IMR-90 (cell line): ENCODE measurements at regions not wholly inside any gene's neighbourhood (a gene's known extent, or its start where the extent isn't known, plus 50 kb on each side); places are given as distances from the start of the nearest gene placed in this dataset.

Experiments
- ATAC-seq: fragments of 200-7000 bp; cut with Tn5 transposase; 2 replicates; pipeline ENCODE4 v1.9.1; 2020; ENCODE audit warnings: low read depth, mild to moderate bottlenecking, moderate library complexity
- BruUV-seq: library from RNA; stranded (reverse); fragments of 400-500 nt; replicated peaks from 2 replicates; lab custom pipeline; 2021; lab: Mats Ljungman, UMichigan
- CTCF ChIA-PET: fragments of 300-600 bp; formaldehyde crosslinking; extraction: SDS; loops from one replicate; lab custom pipeline; 2021; ENCODE audit warnings: antibody characterized with exemption; lab: Yijun Ruan, JAX
- POLR2A ChIA-PET: fragments of 300-600 bp; sonication (Branson Sonifier 250); formaldehyde crosslinking; loops from one replicate; lab custom pipeline; 2022; ENCODE audit warnings: antibody characterized with exemption; ENCODE audit not compliant: unreplicated experiment; lab: Charles Lee
- DNase-seq: peaks from one replicate; pipeline ENCODE4 v3.0.0; 2013
- H2AFZ ChIP-seq: replicated peaks from 2 replicates; pipeline ENCODE3; 2013; ENCODE audit warnings: low read length, mild to moderate bottlenecking; ENCODE audit not compliant: poor library complexity
- H2AK5ac ChIP-seq: 2 replicates; pipeline ENCODE4 v1.6.1; 2013; ENCODE audit warnings: low read depth, low read length, inconsistent platforms
- H2AK9ac ChIP-seq: replicated peaks from 2 replicates; pipeline ENCODE3; 2013; ENCODE audit warnings: mild to moderate bottlenecking, low read depth, low read length, moderate library complexity; ENCODE audit not compliant: poor library complexity
- H2BK120ac ChIP-seq: 2 replicates; pipeline ENCODE4 v1.6.1; 2013; ENCODE audit warnings: low read depth, low read length, inconsistent platforms
- H2BK15ac ChIP-seq: 3 replicates; pipeline ENCODE4 v1.6.1; 2013; ENCODE audit warnings: low read depth, low read length, inconsistent platforms
- H2BK20ac ChIP-seq: 2 replicates; pipeline ENCODE4 v1.6.1; 2013; ENCODE audit warnings: low read depth, mild to moderate bottlenecking, inconsistent platforms, low read length, moderate library complexity
- H2BK5ac ChIP-seq: 2 replicates; pipeline ENCODE4 v1.6.1; 2013; ENCODE audit warnings: mild to moderate bottlenecking, low read depth, low read length, inconsistent platforms; ENCODE audit not compliant: poor library complexity, severe bottlenecking
- H3K14ac ChIP-seq: replicated peaks from 2 replicates; pipeline ENCODE4 v1.6.1; 2013; ENCODE audit warnings: low read depth, low read length, inconsistent platforms
- H3K18ac ChIP-seq: 2 replicates; pipeline ENCODE4 v1.6.1; 2013; ENCODE audit warnings: low read depth, low read length, control low read depth
- H3K23ac ChIP-seq: 2 replicates; pipeline ENCODE4 v1.6.1; 2013; ENCODE audit warnings: low read depth, low read length, inconsistent platforms
- H3K27ac ChIP-seq: 2 replicates; pipeline ENCODE4 v1.5.1; 2013; ENCODE audit warnings: mild to moderate bottlenecking, control low read depth, low read length; ENCODE audit not compliant: insufficient read depth
- H3K27me3 ChIP-seq: 2 replicates; pipeline ENCODE4 v1.6.1; 2013; ENCODE audit warnings: low read length; ENCODE audit not compliant: control insufficient read depth, insufficient read depth
- H3K36me3 ChIP-seq: 2 replicates; pipeline ENCODE4 v1.6.1; 2013; ENCODE audit warnings: low read length, mixed read lengths; ENCODE audit not compliant: control insufficient read depth, insufficient read depth
- H3K4ac ChIP-seq: 2 replicates; pipeline ENCODE4 v1.6.1; 2013; ENCODE audit warnings: low read depth, low read length, inconsistent platforms
- H3K4me1 ChIP-seq: 2 replicates; pipeline ENCODE4 v1.6.1; 2013; ENCODE audit warnings: low read length, mixed read lengths; ENCODE audit not compliant: control insufficient read depth, insufficient read depth
- H3K4me2 ChIP-seq: 2 replicates; pipeline ENCODE4 v1.6.1; 2013; ENCODE audit warnings: low read depth, mild to moderate bottlenecking, control low read depth, low read length, moderate library complexity
- H3K4me3 ChIP-seq: 2 replicates; pipeline ENCODE4 v1.5.1; 2013; ENCODE audit warnings: low read depth, mild to moderate bottlenecking, control low read depth, low read length, moderate library complexity; ENCODE audit not compliant: insufficient read depth
- H3K56ac ChIP-seq: 2 replicates; pipeline ENCODE4 v1.6.1; 2013; ENCODE audit warnings: low read length, inconsistent platforms; ENCODE audit not compliant: insufficient read depth; ENCODE audit errors: extremely low read depth
- H3K79me1 ChIP-seq, 2 experiments: 2 replicates each; pipeline ENCODE4 v1.6.1; 2013; ENCODE audit warnings: low read length in 2 of 2, inconsistent platforms in 1 of 2, low read depth in 1 of 2
- H3K9ac ChIP-seq: 2 replicates; pipeline ENCODE4 v1.6.1; 2013; ENCODE audit warnings: low read depth, low read length, control low read depth
- H3K9me1 ChIP-seq: 2 replicates; pipeline ENCODE4 v1.6.1; 2013; ENCODE audit warnings: low read length, inconsistent platforms; ENCODE audit not compliant: insufficient read depth
- H3K9me3 ChIP-seq: 2 replicates; pipeline ENCODE4 v1.6.1; 2013; ENCODE audit warnings: low read length; ENCODE audit not compliant: control insufficient read depth, insufficient read depth
- H4K20me1 ChIP-seq: 2 replicates; pipeline ENCODE4 v1.6.1; 2013; ENCODE audit warnings: low read length, inconsistent platforms; ENCODE audit not compliant: insufficient read depth
- H4K5ac ChIP-seq: 2 replicates; pipeline ENCODE4 v1.6.1; 2013; ENCODE audit warnings: mild to moderate bottlenecking, low read depth, low read length, control low read depth
- H4K8ac ChIP-seq, 2 experiments: 2 replicates each; pipeline ENCODE4 v1.6.1; 2013; ENCODE audit warnings: low read depth in 2 of 2, low read length in 2 of 2, control low read depth in 1 of 2, inconsistent platforms in 1 of 2
- H4K91ac ChIP-seq: 2 replicates; pipeline ENCODE4 v1.6.1; 2013; ENCODE audit warnings: low read depth, low read length, inconsistent platforms; ENCODE audit not compliant: insufficient read depth
- BHLHE40 ChIP-seq: fragments of 150-350 bp; IDR thresholded peaks from 2 replicates; pipeline ENCODE4 v1.6.1; 2016; ENCODE audit warnings: mild to moderate bottlenecking, low read depth, low read length
- CEBPB ChIP-seq: IDR thresholded peaks from 2 replicates; pipeline ENCODE4 v1.6.1; 2012; ENCODE audit warnings: low read depth, low read length, improper control_type of control experiment
- CHD1 ChIP-seq: IDR thresholded peaks from 2 replicates; pipeline ENCODE4 v1.6.1; 2012; ENCODE audit warnings: low read depth, low read length, improper control_type of control experiment
- FOS ChIP-seq: fragments of 150-350 bp; IDR thresholded peaks from 2 replicates; pipeline ENCODE4 v1.6.1; 2016; ENCODE audit warnings: low read depth, low read length
- MAFK ChIP-seq: IDR thresholded peaks from 2 replicates; pipeline ENCODE4 v1.6.1; 2012; ENCODE audit warnings: low read depth, low read length, improper control_type of control experiment
- MAZ ChIP-seq: IDR thresholded peaks from 2 replicates; pipeline ENCODE4 v1.6.1; 2012; ENCODE audit warnings: low read depth, mild to moderate bottlenecking, low read length, improper control_type of control experiment, moderate library complexity, borderline replicate concordance
- MXI1 ChIP-seq: IDR thresholded peaks from 2 replicates; pipeline ENCODE4 v1.6.1; 2012; ENCODE audit warnings: low read depth, mild to moderate bottlenecking, low read length, moderate library complexity, borderline replicate concordance
- NFE2L2 ChIP-seq: fragments of 150-350 bp; IDR thresholded peaks from 2 replicates; pipeline ENCODE4 v1.6.1; 2016; ENCODE audit warnings: low read depth, mild to moderate bottlenecking, low read length
- RAD21 ChIP-seq: IDR thresholded peaks from 2 replicates; pipeline ENCODE4 v1.6.1; 2012; ENCODE audit warnings: low read length, improper control_type of control experiment
- RCOR1 ChIP-seq: IDR thresholded peaks from 2 replicates; pipeline ENCODE4 v1.6.1; 2012; ENCODE audit warnings: mild to moderate bottlenecking, low read length, improper control_type of control experiment; ENCODE audit not compliant: insufficient replicate concordance
- RFX5 ChIP-seq: IDR thresholded peaks from 2 replicates; pipeline ENCODE4 v1.8.0; 2012; ENCODE audit warnings: low read depth, mild to moderate bottlenecking, low read length, moderate library complexity
- SMC3 ChIP-seq: fragments of 150-350 bp; IDR thresholded peaks from 2 replicates; pipeline ENCODE4 v1.6.1; 2016; ENCODE audit warnings: low read depth, mild to moderate bottlenecking, antibody characterized with exemption, low read length, moderate library complexity
- dilution Hi-C: fragments of 300-500 bp; cut with HindIII; formaldehyde crosslinking; loops from one replicate; pipeline ENCODE4 v1.14.3; 2018; ENCODE audit warnings: low sequenced_read_pairs; ENCODE audit not compliant: unreplicated experiment
- in situ Hi-C: fragments of 300-500 bp; cut with MboI; formaldehyde crosslinking; loops from 3 replicates; pipeline ENCODE4 v1.14.3; 2019; ENCODE audit warnings: low sequenced_read_pairs, inconsistent platforms, mixed read lengths
- intact Hi-C: fragments of 100-400 bp; cut with micrococcal nuclease; formaldehyde crosslinking; loops from 2 replicates; pipeline ENCODE4 v1.10.0; 2022
- TF ChIP-seq, protein P1 (sequence below): fragments of 150-350 bp; IDR thresholded peaks from 2 replicates; pipeline ENCODE4 v1.6.1; 2016; ENCODE audit warnings: low read depth, mild to moderate bottlenecking, low read length, moderate library complexity, borderline replicate concordance
- TF ChIP-seq, protein P2 (sequence below): fragments of 150-350 bp; IDR thresholded peaks from 2 replicates; pipeline ENCODE4 v1.6.1; 2017; ENCODE audit warnings: mild to moderate bottlenecking, antibody characterized with exemption, low read length, low read depth
- TF ChIP-seq, protein P3 (sequence below): conservative IDR thresholded peaks from 2 replicates; pipeline ENCODE4 v1.5.1; 2012; ENCODE audit warnings: mild to moderate bottlenecking, low read depth, low read length, improper control_type of control experiment

DNA sequence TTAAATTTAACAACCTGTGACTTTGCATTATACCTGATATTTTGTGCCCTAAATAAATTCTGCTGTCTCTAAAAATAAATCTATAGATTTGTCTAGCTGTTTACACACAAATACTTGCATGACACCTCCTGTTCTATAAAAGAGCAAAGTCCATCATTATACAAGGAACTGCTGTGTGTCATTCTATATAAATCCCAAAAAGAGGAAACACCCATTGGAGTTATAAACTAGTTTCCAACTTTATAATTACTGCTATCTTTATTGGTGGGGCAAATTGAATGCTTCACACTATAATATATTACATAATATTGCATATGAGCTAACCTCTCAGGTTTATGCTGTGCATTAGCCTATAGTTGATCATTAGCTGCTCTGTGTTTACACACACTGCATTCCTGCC is 504.4 kb downstream of the SATB2 start:
- Histone ChIP-seq H2BK20ac (no peak overlapping the region), H3K79me1 (no peaks in the 10 kb centered on the region), H3K27ac (no peak overlapping the region), H2BK15ac (no peak overlapping the region), H3K23ac (no peak overlapping the region), H2AK9ac (no peak overlapping the region), H2BK120ac (no peak overlapping the region), H3K9ac (no peak overlapping the region), H3K9me1 (no peaks in the 10 kb centered on the region), H3K14ac (no peak overlapping the region), H3K4me3 (no peak overlapping the region), H2AK5ac (no peak overlapping the region), H2AFZ (no peak overlapping the region), H4K8ac (no peak overlapping the region), H3K4me2 (no peak overlapping the region), H3K4me1 (no peaks in the 10 kb centered on the region), H4K20me1 (no peaks in the 10 kb centered on the region), H3K9me3 (no peaks in the 10 kb centered on the region), H3K18ac (no peak overlapping the region), H4K91ac (no peak overlapping the region), H2BK5ac (no peak overlapping the region), H3K27me3 (no peaks in the 10 kb centered on the region), H3K36me3 (no peaks in the 10 kb centered on the region), H3K4ac (no peak overlapping the region), H4K5ac (no peak overlapping the region), H3K56ac (no peak overlapping the region)
- ChIA-PET POLR2A (no interaction called here), CTCF (no interaction called here)
- dilution Hi-C loops (no loop called here), intact Hi-C loops (no loop called here), in situ Hi-C loops (no loop called here)
- no TSS peak for BruUV-seq
- TF ChIP-seq CHD1 = no peak
- TF ChIP-seq RCOR1 = no peak
- TF ChIP-seq CEBPB = no peak
- no peak for TF ChIP-seq MAZ
- TF ChIP-seq RFX5 = no peak
- TF ChIP-seq NFE2L2 = no peak
- no peak for TF ChIP-seq MXI1
- TF ChIP-seq RAD21 = no peak
- TF ChIP-seq BHLHE40 = no peak
- TF ChIP-seq, protein P1, sequence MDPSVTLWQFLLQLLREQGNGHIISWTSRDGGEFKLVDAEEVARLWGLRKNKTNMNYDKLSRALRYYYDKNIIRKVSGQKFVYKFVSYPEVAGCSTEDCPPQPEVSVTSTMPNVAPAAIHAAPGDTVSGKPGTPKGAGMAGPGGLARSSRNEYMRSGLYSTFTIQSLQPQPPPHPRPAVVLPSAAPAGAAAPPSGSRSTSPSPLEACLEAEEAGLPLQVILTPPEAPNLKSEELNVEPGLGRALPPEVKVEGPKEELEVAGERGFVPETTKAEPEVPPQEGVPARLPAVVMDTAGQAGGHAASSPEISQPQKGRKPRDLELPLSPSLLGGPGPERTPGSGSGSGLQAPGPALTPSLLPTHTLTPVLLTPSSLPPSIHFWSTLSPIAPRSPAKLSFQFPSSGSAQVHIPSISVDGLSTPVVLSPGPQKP = no peak
- no peak for TF ChIP-seq FOS
- TF ChIP-seq MAFK = no peak
- TF ChIP-seq, protein P2, sequence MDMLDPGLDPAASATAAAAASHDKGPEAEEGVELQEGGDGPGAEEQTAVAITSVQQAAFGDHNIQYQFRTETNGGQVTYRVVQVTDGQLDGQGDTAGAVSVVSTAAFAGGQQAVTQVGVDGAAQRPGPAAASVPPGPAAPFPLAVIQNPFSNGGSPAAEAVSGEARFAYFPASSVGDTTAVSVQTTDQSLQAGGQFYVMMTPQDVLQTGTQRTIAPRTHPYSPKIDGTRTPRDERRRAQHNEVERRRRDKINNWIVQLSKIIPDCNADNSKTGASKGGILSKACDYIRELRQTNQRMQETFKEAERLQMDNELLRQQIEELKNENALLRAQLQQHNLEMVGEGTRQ = no peak
- TF ChIP-seq SMC3 = no peak
- TF ChIP-seq, protein P3, sequence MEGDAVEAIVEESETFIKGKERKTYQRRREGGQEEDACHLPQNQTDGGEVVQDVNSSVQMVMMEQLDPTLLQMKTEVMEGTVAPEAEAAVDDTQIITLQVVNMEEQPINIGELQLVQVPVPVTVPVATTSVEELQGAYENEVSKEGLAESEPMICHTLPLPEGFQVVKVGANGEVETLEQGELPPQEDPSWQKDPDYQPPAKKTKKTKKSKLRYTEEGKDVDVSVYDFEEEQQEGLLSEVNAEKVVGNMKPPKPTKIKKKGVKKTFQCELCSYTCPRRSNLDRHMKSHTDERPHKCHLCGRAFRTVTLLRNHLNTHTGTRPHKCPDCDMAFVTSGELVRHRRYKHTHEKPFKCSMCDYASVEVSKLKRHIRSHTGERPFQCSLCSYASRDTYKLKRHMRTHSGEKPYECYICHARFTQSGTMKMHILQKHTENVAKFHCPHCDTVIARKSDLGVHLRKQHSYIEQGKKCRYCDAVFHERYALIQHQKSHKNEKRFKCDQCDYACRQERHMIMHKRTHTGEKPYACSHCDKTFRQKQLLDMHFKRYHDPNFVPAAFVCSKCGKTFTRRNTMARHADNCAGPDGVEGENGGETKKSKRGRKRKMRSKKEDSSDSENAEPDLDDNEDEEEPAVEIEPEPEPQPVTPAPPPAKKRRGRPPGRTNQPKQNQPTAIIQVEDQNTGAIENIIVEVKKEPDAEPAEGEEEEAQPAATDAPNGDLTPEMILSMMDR = no peak
- ATAC-seq (no peak), DNase-seq (no peak)
